ENCODE measurements at regions not wholly inside any gene's neighbourhood (a gene's known extent, or its start where the extent isn't known, plus 50 kb on each side); places are given as distances from the start of the nearest gene placed in this dataset.
"Not testable (repeated sequence)": the region's sequence is repeated elsewhere in the genome, so short reads cannot be mapped to it uniquely, and the experiment has no call there.

DNA sequence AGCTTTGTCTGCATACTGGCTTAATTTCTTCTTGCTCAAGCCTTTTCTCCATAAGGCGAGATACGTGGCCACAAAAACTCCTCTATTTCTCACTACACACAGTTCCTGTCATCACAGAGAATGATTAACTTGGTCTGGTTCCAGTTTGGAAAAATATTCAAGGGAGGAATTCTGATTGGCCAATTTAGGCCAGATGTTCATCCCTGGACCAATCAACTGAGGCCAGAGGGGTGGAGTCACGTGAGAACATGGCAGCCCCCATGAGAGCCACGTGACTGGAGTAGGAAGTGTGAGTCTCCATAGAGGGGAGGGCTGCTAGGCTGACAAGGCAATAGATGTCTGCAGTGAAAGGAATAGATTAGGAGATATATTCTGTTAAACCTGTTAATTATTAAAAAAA, 200.0 kb downstream of the OTOP1 start:
- H3K27ac Mint-ChIP-seq: peak overlapping the region in 1 of 7 donors; percentile 1
- H3K4me3 ChIP-seq (replicated peaks in 1 of 3; ENCODE audit: low read depth in 2 of 3, low read length in 3 of 3); H3K9ac ChIP-seq (ENCODE audit: insufficient read depth, low read length, poor library complexity, severe bottlenecking); H3K4me2 ChIP-seq (replicated peaks; ENCODE audit: extremely low read depth, low read length, poor library complexity, severe bottlenecking); H3K79me2 ChIP-seq (ENCODE audit: insufficient read depth, low read length); H3K36me3 Mint-ChIP-seq; H3K27ac ChIP-seq (ENCODE audit: low read depth in 1 of 2, low read length in 2 of 2); H3K4me1 Mint-ChIP-seq; H4K20me1 ChIP-seq (ENCODE audit: insufficient read depth, low read length); H3K4me1 ChIP-seq (ENCODE audit: control insufficient read depth in 1 of 2, insufficient read depth in 2 of 2, low read length in 2 of 2); H3K36me3 ChIP-seq (replicated peaks in 1 of 2; ENCODE audit: control insufficient read depth in 1 of 2, insufficient read depth in 2 of 2, low read length in 2 of 2); DNase-seq; H3K9me3 Mint-ChIP-seq; intact Hi-C loops (cut with micrococcal nuclease); H3K27me3 ChIP-seq (ENCODE audit: control insufficient read depth in 2 of 2, insufficient read depth in 2 of 2, low read length in 2 of 2); H2AFZ ChIP-seq (ENCODE audit: insufficient read depth, low read depth, low read length, poor library complexity, severe bottlenecking); H3K9me3 ChIP-seq (replicated peaks in 1 of 2; ENCODE audit: control insufficient read depth in 1 of 2, insufficient read depth in 1 of 2, low read length in 2 of 2); H3K27me3 Mint-ChIP-seq (ENCODE audit: low read depth in 3 of 3); H3K4me3 Mint-ChIP-seq: not testable (repeated sequence)
- 80% methylated on average over 1 of the region's 4 CpGs for WGBS (ENCODE audit: insufficient coverage)

DNA sequence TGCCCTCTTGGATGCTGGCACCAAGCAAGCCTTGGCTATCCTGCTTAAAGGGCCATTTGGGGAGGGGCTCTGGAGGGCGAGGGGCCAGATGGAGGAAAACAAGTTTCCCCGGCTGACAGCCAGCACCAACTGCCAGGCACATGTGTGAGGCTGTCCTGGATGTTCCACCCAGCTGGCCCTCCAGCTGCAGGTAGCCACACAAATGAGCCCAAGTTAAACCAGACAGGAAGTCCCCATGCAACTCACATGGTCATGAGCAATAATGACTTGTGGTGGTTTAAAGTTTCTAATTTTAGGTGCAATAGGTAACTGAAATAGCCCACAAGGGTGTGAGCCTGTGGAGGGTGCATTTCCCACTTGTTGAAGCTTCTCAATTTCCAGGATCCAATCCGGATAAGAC, 198.0 kb downstream of the OTOP1 start:
- WGBS (ENCODE audit: insufficient coverage): 96% methylated on average over 2 of the region's 3 CpGs
- H4K20me1 ChIP-seq (ENCODE audit: insufficient read depth, low read length); DNase-seq; H3K27ac Mint-ChIP-seq; H3K4me1 ChIP-seq (ENCODE audit: control insufficient read depth in 1 of 2, insufficient read depth in 2 of 2, low read length in 2 of 2); H3K79me2 ChIP-seq (ENCODE audit: insufficient read depth, low read length); H3K4me2 ChIP-seq (replicated peaks; ENCODE audit: extremely low read depth, low read length, poor library complexity, severe bottlenecking); H3K9ac ChIP-seq (ENCODE audit: insufficient read depth, low read length, poor library complexity, severe bottlenecking); H3K9me3 ChIP-seq (replicated peaks in 1 of 2; ENCODE audit: control insufficient read depth in 1 of 2, insufficient read depth in 1 of 2, low read length in 2 of 2); H3K9me3 Mint-ChIP-seq; H3K27me3 Mint-ChIP-seq (ENCODE audit: low read depth in 3 of 3); H3K27me3 ChIP-seq (ENCODE audit: control insufficient read depth in 2 of 2, insufficient read depth in 2 of 2, low read length in 2 of 2); H2AFZ ChIP-seq (ENCODE audit: insufficient read depth, low read depth, low read length, poor library complexity, severe bottlenecking); intact Hi-C loops (cut with micrococcal nuclease); H3K36me3 ChIP-seq (replicated peaks in 1 of 2; ENCODE audit: control insufficient read depth in 1 of 2, insufficient read depth in 2 of 2, low read length in 2 of 2); H3K4me3 ChIP-seq (replicated peaks in 1 of 3; ENCODE audit: low read depth in 2 of 3, low read length in 3 of 3); H3K4me3 Mint-ChIP-seq; H3K36me3 Mint-ChIP-seq; H3K27ac ChIP-seq (ENCODE audit: low read depth in 1 of 2, low read length in 2 of 2); H3K4me1 Mint-ChIP-seq: not testable (repeated sequence)

DNA sequence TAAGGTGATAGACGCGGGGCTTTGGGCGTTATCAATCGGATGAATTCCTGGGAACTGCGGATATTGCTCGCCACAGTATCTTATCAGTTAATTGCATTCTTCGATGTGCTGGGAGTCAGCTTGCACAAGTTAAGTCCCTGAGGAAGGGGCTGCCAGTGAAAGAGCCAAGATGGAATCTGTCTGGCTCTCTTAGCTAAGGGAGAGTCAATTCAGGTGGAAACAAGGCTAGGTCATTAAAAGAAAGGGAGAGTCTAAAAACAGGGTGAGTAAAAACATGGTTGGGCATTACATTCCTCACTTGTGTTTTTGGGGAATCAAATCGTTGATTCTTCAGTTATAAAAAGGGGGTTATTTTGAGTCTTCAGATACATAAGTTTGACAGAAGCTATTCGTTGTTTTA, 196.2 kb downstream of the OTOP1 start:
- not testable (repeated sequence) for DNase-seq; H3K27me3 Mint-ChIP-seq (ENCODE audit: low read depth in 3 of 3)
- WGBS (ENCODE audit: insufficient coverage): no CpG with 5 or more reads among the region's 9 CpGs

DNA sequence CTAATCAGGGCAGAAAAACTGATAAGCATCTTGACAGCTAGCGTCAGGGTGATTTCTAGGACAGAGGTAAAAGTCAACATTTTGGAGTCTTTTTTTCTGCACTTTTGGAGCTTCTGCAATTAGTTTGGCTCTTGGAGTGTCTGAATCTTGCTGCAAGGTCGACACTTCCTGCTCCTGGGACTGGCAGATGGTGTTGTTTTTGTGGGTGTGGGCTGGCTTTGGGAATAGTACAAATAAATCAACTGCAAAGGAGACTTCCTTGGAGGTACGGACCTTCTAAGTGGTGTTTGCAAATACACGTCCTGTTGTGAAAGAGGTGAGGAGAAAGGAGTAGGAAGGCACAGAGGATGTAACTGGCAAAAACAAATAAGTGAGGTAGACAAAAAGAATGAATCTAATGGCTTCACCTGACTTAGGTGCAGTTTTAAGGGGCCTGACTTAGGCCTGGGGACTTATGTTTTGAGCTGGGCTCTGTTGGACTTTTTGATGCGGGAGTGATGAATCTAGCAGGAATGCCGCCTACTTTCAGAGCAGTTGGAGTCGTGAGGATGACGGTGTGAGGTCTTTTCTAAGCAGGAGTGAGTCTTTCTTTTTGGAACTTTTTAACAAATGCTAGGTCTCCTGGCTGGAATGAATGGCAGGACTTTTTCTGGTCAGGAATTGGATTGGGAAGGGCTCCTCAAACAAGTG, 195.1 kb downstream of the OTOP1 start:
- DNase-seq; H3K27ac Mint-ChIP-seq; H3K9me3 Mint-ChIP-seq; H3K36me3 Mint-ChIP-seq; H3K4me3 Mint-ChIP-seq; H3K79me2 ChIP-seq (ENCODE audit: insufficient read depth, low read length); H3K4me3 ChIP-seq (replicated peaks in 1 of 3; ENCODE audit: low read depth in 2 of 3, low read length in 3 of 3); intact Hi-C loops (cut with micrococcal nuclease); H2AFZ ChIP-seq (ENCODE audit: insufficient read depth, low read depth, low read length, poor library complexity, severe bottlenecking); H3K9me3 ChIP-seq (replicated peaks in 1 of 2; ENCODE audit: control insufficient read depth in 1 of 2, insufficient read depth in 1 of 2, low read length in 2 of 2); H3K4me2 ChIP-seq (replicated peaks; ENCODE audit: extremely low read depth, low read length, poor library complexity, severe bottlenecking); H3K27me3 Mint-ChIP-seq (ENCODE audit: low read depth in 3 of 3); H3K4me1 Mint-ChIP-seq; H4K20me1 ChIP-seq (ENCODE audit: insufficient read depth, low read length); H3K9ac ChIP-seq (ENCODE audit: insufficient read depth, low read length, poor library complexity, severe bottlenecking); H3K36me3 ChIP-seq (replicated peaks in 1 of 2; ENCODE audit: control insufficient read depth in 1 of 2, insufficient read depth in 2 of 2, low read length in 2 of 2); H3K4me1 ChIP-seq (ENCODE audit: control insufficient read depth in 1 of 2, insufficient read depth in 2 of 2, low read length in 2 of 2); H3K27ac ChIP-seq (ENCODE audit: low read depth in 1 of 2, low read length in 2 of 2); H3K27me3 ChIP-seq (ENCODE audit: control insufficient read depth in 2 of 2, insufficient read depth in 2 of 2, low read length in 2 of 2): not testable (repeated sequence)
- 76% methylated on average over 7 of the region's 8 CpGs for WGBS (ENCODE audit: insufficient coverage)

More for the DNA sequence above, 196.2 kb downstream of the OTOP1 start:
- H3K4me3 Mint-ChIP-seq; H3K4me3 ChIP-seq (replicated peaks in 1 of 3; ENCODE audit: low read depth in 2 of 3, low read length in 3 of 3); H3K4me1 ChIP-seq (ENCODE audit: control insufficient read depth in 1 of 2, insufficient read depth in 2 of 2, low read length in 2 of 2); H3K27ac Mint-ChIP-seq; intact Hi-C loops (cut with micrococcal nuclease); H3K9ac ChIP-seq (ENCODE audit: insufficient read depth, low read length, poor library complexity, severe bottlenecking); H3K27ac ChIP-seq (ENCODE audit: low read depth in 1 of 2, low read length in 2 of 2); H4K20me1 ChIP-seq (ENCODE audit: insufficient read depth, low read length); H3K9me3 ChIP-seq (replicated peaks in 1 of 2; ENCODE audit: control insufficient read depth in 1 of 2, insufficient read depth in 1 of 2, low read length in 2 of 2); H3K36me3 Mint-ChIP-seq; H3K79me2 ChIP-seq (ENCODE audit: insufficient read depth, low read length); H3K27me3 ChIP-seq (ENCODE audit: control insufficient read depth in 2 of 2, insufficient read depth in 2 of 2, low read length in 2 of 2); H3K9me3 Mint-ChIP-seq; H3K4me1 Mint-ChIP-seq; H2AFZ ChIP-seq (ENCODE audit: insufficient read depth, low read depth, low read length, poor library complexity, severe bottlenecking); H3K36me3 ChIP-seq (replicated peaks in 1 of 2; ENCODE audit: control insufficient read depth in 1 of 2, insufficient read depth in 2 of 2, low read length in 2 of 2); H3K4me2 ChIP-seq (replicated peaks; ENCODE audit: extremely low read depth, low read length, poor library complexity, severe bottlenecking): not testable (repeated sequence)
